ENCODE measurements at regions not wholly inside any gene's neighbourhood (a gene's known extent, or its start where the extent isn't known, plus 50 kb on each side); places are given as distances from the start of the nearest gene placed in this dataset.

- TF ChIP-seq CTCF (optimal IDR thresholded peaks at IDR 0.05 in 1 of 3, IDR thresholded peaks at IDR 0.05 in 1 of 3, conservative IDR thresholded peaks at IDR 0.05 in 1 of 3; ENCODE audit: extremely low read depth in 1 of 3, insufficient read depth in 2 of 3, low read length in 3 of 3) (no peak), EZH2 (IDR thresholded peaks at IDR 0.05; ENCODE audit: low read length) (no peak)
Observed at GRCh38 chr5:40006260-40006659, 581.5 kb upstream of the DAB2 start.
